H1 (cell line): ENCODE measurements at regions not wholly inside any gene's neighbourhood (a gene's known extent, or its start where the extent isn't known, plus 50 kb on each side); places are given as distances from the start of the nearest gene placed in this dataset.
A peak's percentile ranks its signal among the peaks of the same experiment; 100 is the strongest.

ENCODE experiments used
- CTCF ChIA-PET: fragments of 300-600 bp; sonication (Branson Sonifier 250); formaldehyde crosslinking; loops from one replicate; lab custom pipeline; 2021; ENCODE audit not compliant: partially characterized antibody; lab: Charles Lee
- POLR2A ChIA-PET: fragments of 300-600 bp; sonication (Branson Sonifier 250); formaldehyde crosslinking; loops from one replicate; lab custom pipeline; 2021; ENCODE audit warnings: inconsistent platforms; ENCODE audit not compliant: partially characterized antibody; lab: Charles Lee
- DNase-seq, 2 experiments: peaks; one replicate each; pipeline versions ENCODE4 v3.0.0 to v3.0.0-alpha.2; 2010 to 2022; ENCODE audit warnings: low spot score in 2 of 2, low read depth in 1 of 2, mixed read lengths in 1 of 2
- FAIRE-seq: peaks from 2 replicates; lab custom pipeline; 2011; peaks lifted over from hg19 to GRCh38; lab: Jason Lieb, UNC
- H2AFZ ChIP-seq: 2 replicates; pipeline ENCODE4 v1.8.1; 2012; ENCODE audit warnings: low read length, inconsistent platforms
- H2AK5ac ChIP-seq: 2 replicates; pipeline ENCODE4 v1.6.1; 2013; ENCODE audit warnings: low read depth, low read length
- H2BK120ac ChIP-seq: replicated peaks from 2 replicates; pipeline ENCODE3; 2013; ENCODE audit warnings: low read depth, low read length, inconsistent platforms
- H2BK12ac ChIP-seq: 2 replicates; pipeline ENCODE4 v1.6.1; 2013; ENCODE audit warnings: low read depth, low read length
- H2BK15ac ChIP-seq: 2 replicates; pipeline ENCODE4 v1.6.1; 2013; ENCODE audit warnings: low read length
- H2BK20ac ChIP-seq: 2 replicates; pipeline ENCODE4 v1.6.1; 2013; ENCODE audit warnings: low read length
- H2BK5ac ChIP-seq: 2 replicates; pipeline ENCODE4 v1.6.1; 2013; ENCODE audit warnings: low read depth, low read length
- H3K14ac ChIP-seq: 2 replicates; pipeline ENCODE4 v1.6.1; 2013; ENCODE audit warnings: inconsistent platforms; ENCODE audit not compliant: insufficient read length
- H3K18ac ChIP-seq: 2 replicates; pipeline ENCODE4 v1.6.1; 2013; ENCODE audit warnings: low read length; ENCODE audit errors: extremely low read depth
- H3K23ac ChIP-seq: 2 replicates; pipeline ENCODE4 v1.6.1; 2013; ENCODE audit warnings: inconsistent platforms; ENCODE audit not compliant: insufficient read length
- H3K23me2 ChIP-seq: 2 replicates; pipeline ENCODE4 v1.6.1; 2013; ENCODE audit warnings: low read depth, low read length
- H3K27ac ChIP-seq: 2 replicates; pipeline ENCODE4 v1.6.1; 2011; ENCODE audit warnings: low read depth, low read length, inconsistent platforms
- H3K27me3 ChIP-seq, 4 experiments: replicated peaks in 1 of 4; 1 replicate in 1 of 4; 2 replicates in 3 of 4; pipeline versions ENCODE4 v1.6.1 to v1.8.1; 2011 to 2013; ENCODE audit warnings: low read length in 3 of 4, mild to moderate bottlenecking in 3 of 4, inconsistent platforms in 2 of 4, mixed read lengths in 2 of 4, moderate library complexity in 1 of 4; ENCODE audit not compliant: control insufficient read depth in 3 of 4, insufficient read depth in 3 of 4; ENCODE audit errors: extremely low read depth in 1 of 4
- H3K36me3 ChIP-seq, 4 experiments: 2 replicates each; pipeline versions ENCODE4 v1.6.1 to v1.8.1; 2011 to 2013; ENCODE audit warnings: mild to moderate bottlenecking in 4 of 4, low read length in 3 of 4, moderate library complexity in 2 of 4, control low read depth in 1 of 4, inconsistent platforms in 1 of 4; ENCODE audit not compliant: insufficient read depth in 4 of 4, control insufficient read depth in 2 of 4
- H3K4ac ChIP-seq: replicated peaks from 2 replicates; pipeline ENCODE3; 2013; ENCODE audit warnings: low read length, low read depth, mixed read lengths, inconsistent platforms; ENCODE audit not compliant: insufficient read length
- H3K4me1 ChIP-seq, 4 experiments: replicated peaks in 1 of 4; 1 replicate in 1 of 4; 2 replicates in 3 of 4; pipeline versions ENCODE4 v1.6.1 to v1.8.1; 2011 to 2013; ENCODE audit warnings: low read length in 3 of 4, inconsistent platforms in 2 of 4, mixed read lengths in 1 of 4; ENCODE audit not compliant: insufficient read depth in 4 of 4, control insufficient read depth in 3 of 4
- H3K4me2 ChIP-seq, 2 experiments: 2 replicates each; pipeline versions ENCODE4 v1.6.1 to v1.8.1; 2011 to 2013; ENCODE audit warnings: low read depth in 2 of 2, low read length in 2 of 2, control low read depth in 1 of 2, inconsistent platforms in 1 of 2, mild to moderate bottlenecking in 1 of 2; ENCODE audit not compliant: insufficient read depth in 1 of 2
- H3K4me3 ChIP-seq, 4 experiments: fragments of 200-600, 300-600 bp in 1 of 4; sonication (generic), shearing (Covaris generic), sonication (Bioruptor Twin) in 1 of 4; 2 replicates each; pipeline versions ENCODE4 v1.5.1 to v1.8.1; 2011 to 2016; ENCODE audit warnings: low read length in 4 of 4, low read depth in 3 of 4, control low read depth in 2 of 4, inconsistent platforms in 2 of 4, mild to moderate bottlenecking in 2 of 4, mixed read lengths in 1 of 4, moderate library complexity in 1 of 4; ENCODE audit not compliant: insufficient read depth in 2 of 4; ENCODE audit errors: extremely low read depth in 1 of 4
- H3K56ac ChIP-seq: replicated peaks from 2 replicates; pipeline ENCODE3; 2013; ENCODE audit warnings: low read depth, mild to moderate bottlenecking, mixed read lengths, low read length, inconsistent platforms; ENCODE audit not compliant: insufficient read length
- H3K79me1 ChIP-seq: 2 replicates; pipeline ENCODE4 v1.6.1; 2013; ENCODE audit warnings: low read depth, low read length, control low read depth
- H3K79me2 ChIP-seq, 2 experiments: 2 replicates each; pipeline versions ENCODE4 v1.6.1 to v1.8.1; 2012 to 2013; ENCODE audit warnings: low read length in 2 of 2, mild to moderate bottlenecking in 2 of 2, inconsistent platforms in 1 of 2; ENCODE audit not compliant: insufficient read depth in 2 of 2, control insufficient read depth in 1 of 2
- H3K9ac ChIP-seq, 4 experiments: replicated peaks in 1 of 4; 1 replicate in 1 of 4; 2 replicates in 3 of 4; pipeline versions ENCODE4 v1.6.1 to v1.8.1; 2011 to 2013; ENCODE audit warnings: low read depth in 3 of 4, low read length in 3 of 4, control low read depth in 2 of 4, mild to moderate bottlenecking in 2 of 4, moderate library complexity in 2 of 4, inconsistent platforms in 1 of 4; ENCODE audit errors: extremely low read depth in 1 of 4
- H3K9me3 ChIP-seq, 2 experiments: 2 replicates each; pipeline versions ENCODE4 v1.6.1 to v1.8.1; 2012 to 2013; ENCODE audit warnings: mild to moderate bottlenecking in 2 of 2, moderate library complexity in 2 of 2, control low read depth in 1 of 2, inconsistent platforms in 1 of 2, low read depth in 1 of 2, low read length in 1 of 2, mixed read lengths in 1 of 2; ENCODE audit not compliant: insufficient read depth in 2 of 2
- H4K20me1 ChIP-seq, 2 experiments: replicated peaks in 1 of 2; 2 replicates each; pipeline versions ENCODE3 to v1.8.1; 2011 to 2013; ENCODE audit warnings: inconsistent platforms in 2 of 2, low read length in 2 of 2, mild to moderate bottlenecking in 1 of 2; ENCODE audit not compliant: insufficient read depth in 2 of 2, control insufficient read depth in 1 of 2
- H4K5ac ChIP-seq: 2 replicates; pipeline ENCODE4 v1.6.1; 2013; ENCODE audit warnings: low read length, low read depth, mixed read lengths, inconsistent platforms; ENCODE audit not compliant: insufficient read length
- H4K8ac ChIP-seq: 2 replicates; pipeline ENCODE4 v1.8.0; 2013; ENCODE audit warnings: mild to moderate bottlenecking, moderate library complexity, low read length, inconsistent platforms; ENCODE audit not compliant: insufficient read depth; ENCODE audit errors: extremely low read depth
- H4K91ac ChIP-seq: replicated peaks from 2 replicates; pipeline ENCODE3; 2013; ENCODE audit warnings: low read length, mixed read lengths, inconsistent platforms; ENCODE audit not compliant: insufficient read length
- BRCA1 ChIP-seq: IDR thresholded peaks from 2 replicates; pipeline ENCODE4 v1.6.1; 2012; ENCODE audit warnings: low read depth, low read length, improper control_type of control experiment
- CREB1 ChIP-seq: IDR thresholded peaks from 2 replicates; pipeline ENCODE4 v1.6.1; 2012; ENCODE audit warnings: inconsistent platforms
- E2F6 ChIP-seq: IDR thresholded peaks from 2 replicates; pipeline ENCODE4 v1.6.1; 2012; ENCODE audit warnings: inconsistent platforms
- EZH2 ChIP-seq: fragments of 200-600 bp; sonication (generic); IDR thresholded peaks from 2 replicates; pipeline ENCODE4 v1.7.1; 2012; ENCODE audit warnings: low read depth, mild to moderate bottlenecking, moderate library complexity, low read length, inconsistent platforms; ENCODE audit not compliant: severe bottlenecking
- KDM1A ChIP-seq: fragments of 200-600, 300-600 bp; sonication (generic); IDR thresholded peaks from 2 replicates; pipeline ENCODE4 v1.7.1; 2016; ENCODE audit warnings: mild to moderate bottlenecking, low read length, borderline replicate concordance
- MAFK ChIP-seq: IDR thresholded peaks from 2 replicates; pipeline ENCODE4 v1.6.1; 2012; ENCODE audit warnings: low read depth, mild to moderate bottlenecking, improper control_type of control experiment, low read length
- MAX ChIP-seq: IDR thresholded peaks from 2 replicates; pipeline ENCODE4 v1.6.1; 2012; ENCODE audit warnings: inconsistent platforms
- TCF12 ChIP-seq: IDR thresholded peaks from 2 replicates; pipeline ENCODE4 v1.6.1; 2011; ENCODE audit warnings: low read depth, mild to moderate bottlenecking, low read length
- YY1 ChIP-seq: IDR thresholded peaks from 2 replicates; pipeline ENCODE4 v1.6.1; 2011; ENCODE audit warnings: low read depth, mild to moderate bottlenecking, low read length
- ZNF274 ChIP-seq: IDR thresholded peaks from 2 replicates; pipeline ENCODE4 v1.7.0; 2012; ENCODE audit warnings: low read length, borderline replicate concordance; ENCODE audit errors: extremely low read depth
- WGBS, 2 experiments: shearing (Covaris generic) in 1 of 2; methylation state at CpG; one replicate each; pipeline versions ENCODE4 v1.1.6 to v1.1.7; 2013 to 2015; ENCODE audit warnings: low lambda C conversion rate in 2 of 2, mixed read lengths in 2 of 2, inconsistent platforms in 1 of 2, low coverage in 1 of 2, missing lambda C conversion rate in 1 of 2; ENCODE audit not compliant: insufficient replicate concordance in 2 of 2, insufficient coverage in 1 of 2, insufficient read length in 1 of 2; ENCODE audit errors: extremely low coverage in 1 of 2, missing lambda C conversion rate in 1 of 2; 5-methylcytosine and 5-hydroxymethylcytosine counted together

- no peak overlapping the region for H2BK120ac ChIP-seq
- no peak overlapping the region for H2BK12ac ChIP-seq
- TF ChIP-seq E2F6, result peak; percentile 55; the same call in 1 of the 2 replicates
- TF ChIP-seq EZH2, result no peak
- no peak for TF ChIP-seq MAFK
- 0 out of 2 replicates have a peak, but pooled peaks have one; percentile 54 for TF ChIP-seq TCF12
- no peak for TF ChIP-seq KDM1A
- peak; percentile 35; the same call in 1 of the 2 replicates for TF ChIP-seq MAX
- no peak for TF ChIP-seq BRCA1
- TF ChIP-seq CREB1, result no peak
- no peak for TF ChIP-seq ZNF274
- TF ChIP-seq YY1, result no peak
- WGBS, 2 experiments, result 82% methylated on average over 2 of the region's 2 CpGs; no CpG with 5 or more reads in 1 of the 2 experiments
- no peaks in the 10 kb centered on the region for H3K23me2 ChIP-seq
- H3K27me3 ChIP-seq, result no peaks in the 10 kb centered on the region
- H3K79me1 ChIP-seq, result no peaks in the 10 kb centered on the region
- no peak overlapping the region for H4K5ac ChIP-seq
- no peak overlapping the region for H3K4me3 ChIP-seq
- CTCF ChIA-PET, result interaction anchor here (0.6 to 1.0 kb wide), 2 partner anchors 73 to 1293 kb away, joined by 3 read pairs; no protein-coding TSS in a partner anchor
- H3K4me2 ChIP-seq, result no peak overlapping the region
- H3K79me2 ChIP-seq, result no peaks in the 10 kb centered on the region
- H3K18ac ChIP-seq, result no peak overlapping the region
- no peak overlapping the region for H2BK5ac ChIP-seq
- H3K56ac ChIP-seq, result no peak overlapping the region
- DNase-seq (no peak), FAIRE-seq (no peak)
- no peak overlapping the region for H3K14ac ChIP-seq
- H3K9me3 ChIP-seq, result no peaks in the 10 kb centered on the region; a peak in 1 of 4 replicates
- H2BK15ac ChIP-seq, result no peak overlapping the region
- no peak overlapping the region for H3K23ac ChIP-seq
- POLR2A ChIA-PET, result no interaction called here
- H3K4ac ChIP-seq, result no peak overlapping the region
- no peaks in the 10 kb centered on the region for H4K20me1 ChIP-seq
- no peak overlapping the region for H3K9ac ChIP-seq
- H3K27ac ChIP-seq, result no peak overlapping the region
- no peak overlapping the region for H2AK5ac ChIP-seq
- no peak overlapping the region for H4K8ac ChIP-seq
- peaks cover 0 to 6% (median 0%) of the 10 kb centered on the region in 4 experiments; a peak in 1 of 7 replicates for H3K4me1 ChIP-seq
- no peak overlapping the region for H2AFZ ChIP-seq
- no peak overlapping the region for H4K91ac ChIP-seq
- no peak overlapping the region for H2BK20ac ChIP-seq
- H3K36me3 ChIP-seq, result no peaks in the 10 kb centered on the region
These were observed 206.0 kb downstream of the SNAPC1 start for GRCh38 chr14:61968207-61968606.
